IMR-90 (cell line): ENCODE measurements at regions not wholly inside any gene's neighbourhood (a gene's known extent, or its start where the extent isn't known, plus 50 kb on each side); places are given as distances from the start of the nearest gene placed in this dataset.

Source experiments
- ATAC-seq: fragments of 200-7000 bp; cut with Tn5 transposase; 2 replicates; pipeline ENCODE4 v1.9.1; 2020; ENCODE audit warnings: low read depth, mild to moderate bottlenecking, moderate library complexity
- BruUV-seq: library from RNA; stranded (reverse); fragments of 400-500 nt; replicated peaks from 2 replicates; lab custom pipeline; 2021; lab: Mats Ljungman, UMichigan
- CTCF ChIA-PET: fragments of 300-600 bp; formaldehyde crosslinking; extraction: SDS; loops from one replicate; lab custom pipeline; 2021; ENCODE audit warnings: antibody characterized with exemption; lab: Yijun Ruan, JAX
- POLR2A ChIA-PET: fragments of 300-600 bp; sonication (Branson Sonifier 250); formaldehyde crosslinking; loops from one replicate; lab custom pipeline; 2022; ENCODE audit warnings: antibody characterized with exemption; ENCODE audit not compliant: unreplicated experiment; lab: Charles Lee
- DNase-seq: peaks from one replicate; pipeline ENCODE4 v3.0.0; 2013
- H2AFZ ChIP-seq: replicated peaks from 2 replicates; pipeline ENCODE3; 2013; ENCODE audit warnings: low read length, mild to moderate bottlenecking; ENCODE audit not compliant: poor library complexity
- H2AK5ac ChIP-seq: 2 replicates; pipeline ENCODE4 v1.6.1; 2013; ENCODE audit warnings: low read depth, low read length, inconsistent platforms
- H2AK9ac ChIP-seq: replicated peaks from 2 replicates; pipeline ENCODE3; 2013; ENCODE audit warnings: mild to moderate bottlenecking, low read depth, low read length, moderate library complexity; ENCODE audit not compliant: poor library complexity
- H2BK120ac ChIP-seq: 2 replicates; pipeline ENCODE4 v1.6.1; 2013; ENCODE audit warnings: low read depth, low read length, inconsistent platforms
- H2BK15ac ChIP-seq: 3 replicates; pipeline ENCODE4 v1.6.1; 2013; ENCODE audit warnings: low read depth, low read length, inconsistent platforms
- H2BK20ac ChIP-seq: 2 replicates; pipeline ENCODE4 v1.6.1; 2013; ENCODE audit warnings: low read depth, mild to moderate bottlenecking, inconsistent platforms, low read length, moderate library complexity
- H2BK5ac ChIP-seq: 2 replicates; pipeline ENCODE4 v1.6.1; 2013; ENCODE audit warnings: mild to moderate bottlenecking, low read depth, low read length, inconsistent platforms; ENCODE audit not compliant: poor library complexity, severe bottlenecking
- H3K14ac ChIP-seq: replicated peaks from 2 replicates; pipeline ENCODE4 v1.6.1; 2013; ENCODE audit warnings: low read depth, low read length, inconsistent platforms
- H3K18ac ChIP-seq: 2 replicates; pipeline ENCODE4 v1.6.1; 2013; ENCODE audit warnings: low read depth, low read length, control low read depth
- H3K23ac ChIP-seq: 2 replicates; pipeline ENCODE4 v1.6.1; 2013; ENCODE audit warnings: low read depth, low read length, inconsistent platforms
- H3K27ac ChIP-seq: 2 replicates; pipeline ENCODE4 v1.5.1; 2013; ENCODE audit warnings: mild to moderate bottlenecking, control low read depth, low read length; ENCODE audit not compliant: insufficient read depth
- H3K27me3 ChIP-seq: 2 replicates; pipeline ENCODE4 v1.6.1; 2013; ENCODE audit warnings: low read length; ENCODE audit not compliant: control insufficient read depth, insufficient read depth
- H3K36me3 ChIP-seq: 2 replicates; pipeline ENCODE4 v1.6.1; 2013; ENCODE audit warnings: low read length, mixed read lengths; ENCODE audit not compliant: control insufficient read depth, insufficient read depth
- H3K4ac ChIP-seq: 2 replicates; pipeline ENCODE4 v1.6.1; 2013; ENCODE audit warnings: low read depth, low read length, inconsistent platforms
- H3K4me1 ChIP-seq: 2 replicates; pipeline ENCODE4 v1.6.1; 2013; ENCODE audit warnings: low read length, mixed read lengths; ENCODE audit not compliant: control insufficient read depth, insufficient read depth
- H3K4me2 ChIP-seq: 2 replicates; pipeline ENCODE4 v1.6.1; 2013; ENCODE audit warnings: low read depth, mild to moderate bottlenecking, control low read depth, low read length, moderate library complexity
- H3K4me3 ChIP-seq: 2 replicates; pipeline ENCODE4 v1.5.1; 2013; ENCODE audit warnings: low read depth, mild to moderate bottlenecking, control low read depth, low read length, moderate library complexity; ENCODE audit not compliant: insufficient read depth
- H3K56ac ChIP-seq: 2 replicates; pipeline ENCODE4 v1.6.1; 2013; ENCODE audit warnings: low read length, inconsistent platforms; ENCODE audit not compliant: insufficient read depth; ENCODE audit errors: extremely low read depth
- H3K79me1 ChIP-seq, 2 experiments: 2 replicates each; pipeline ENCODE4 v1.6.1; 2013; ENCODE audit warnings: low read length in 2 of 2, inconsistent platforms in 1 of 2, low read depth in 1 of 2
- H3K9ac ChIP-seq: 2 replicates; pipeline ENCODE4 v1.6.1; 2013; ENCODE audit warnings: low read depth, low read length, control low read depth
- H3K9me1 ChIP-seq: 2 replicates; pipeline ENCODE4 v1.6.1; 2013; ENCODE audit warnings: low read length, inconsistent platforms; ENCODE audit not compliant: insufficient read depth
- H3K9me3 ChIP-seq: 2 replicates; pipeline ENCODE4 v1.6.1; 2013; ENCODE audit warnings: low read length; ENCODE audit not compliant: control insufficient read depth, insufficient read depth
- H4K20me1 ChIP-seq: 2 replicates; pipeline ENCODE4 v1.6.1; 2013; ENCODE audit warnings: low read length, inconsistent platforms; ENCODE audit not compliant: insufficient read depth
- H4K5ac ChIP-seq: 2 replicates; pipeline ENCODE4 v1.6.1; 2013; ENCODE audit warnings: mild to moderate bottlenecking, low read depth, low read length, control low read depth
- H4K8ac ChIP-seq, 2 experiments: 2 replicates each; pipeline ENCODE4 v1.6.1; 2013; ENCODE audit warnings: low read depth in 2 of 2, low read length in 2 of 2, control low read depth in 1 of 2, inconsistent platforms in 1 of 2
- H4K91ac ChIP-seq: 2 replicates; pipeline ENCODE4 v1.6.1; 2013; ENCODE audit warnings: low read depth, low read length, inconsistent platforms; ENCODE audit not compliant: insufficient read depth
- MAFK ChIP-seq: IDR thresholded peaks from 2 replicates; pipeline ENCODE4 v1.6.1; 2012; ENCODE audit warnings: low read depth, low read length, improper control_type of control experiment
- RAD21 ChIP-seq: IDR thresholded peaks from 2 replicates; pipeline ENCODE4 v1.6.1; 2012; ENCODE audit warnings: low read length, improper control_type of control experiment
- WGBS, 2 experiments: methylation state at CpG; one replicate each; pipeline versions ENCODE4 v1.1.5 to v1.1.7; 2013; ENCODE audit warnings: missing lambda C conversion rate in 2 of 2; ENCODE audit not compliant: insufficient read length in 1 of 2; ENCODE audit errors: extremely low coverage in 2 of 2; 5-methylcytosine and 5-hydroxymethylcytosine counted together
- dilution Hi-C: fragments of 300-500 bp; cut with HindIII; formaldehyde crosslinking; loops from one replicate; pipeline ENCODE4 v1.14.3; 2018; ENCODE audit warnings: low sequenced_read_pairs; ENCODE audit not compliant: unreplicated experiment
- in situ Hi-C: fragments of 300-500 bp; cut with MboI; formaldehyde crosslinking; loops from 3 replicates; pipeline ENCODE4 v1.14.3; 2019; ENCODE audit warnings: low sequenced_read_pairs, inconsistent platforms, mixed read lengths
- intact Hi-C: fragments of 100-400 bp; cut with micrococcal nuclease; formaldehyde crosslinking; loops from 2 replicates; pipeline ENCODE4 v1.10.0; 2022

DNA sequence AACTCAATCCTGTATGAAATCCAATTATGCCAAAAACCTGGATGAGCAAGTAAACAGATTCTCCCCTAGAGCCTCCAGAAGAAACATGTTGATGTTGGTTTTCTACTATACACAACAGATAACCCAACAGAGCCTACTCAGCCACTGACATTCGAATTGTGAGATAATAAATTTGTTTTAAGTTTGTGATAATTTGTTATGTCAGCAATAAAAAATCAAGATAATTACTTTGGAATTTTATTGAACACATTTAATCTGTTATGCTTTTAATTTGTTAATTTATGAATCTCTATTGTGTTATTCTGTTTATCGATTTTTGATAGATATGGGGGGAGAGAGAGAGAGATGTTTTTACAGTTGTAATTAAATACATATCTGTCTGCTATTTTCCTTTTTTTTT is 1016.1 kb upstream of the PCDH7 start:
- Histone ChIP-seq H3K9me1 (peaks cover 5% of the 10 kb centered on the region; the same call in 1 of the 2 replicates), H2BK120ac (no peak overlapping the region), H3K36me3 (no peaks in the 10 kb centered on the region), H3K79me1 (no peaks in the 10 kb centered on the region), H3K56ac (no peak overlapping the region), H3K4me2 (no peak overlapping the region), H3K14ac (no peak overlapping the region), H2AK5ac (no peak overlapping the region), H4K91ac (no peak overlapping the region), H2BK15ac (no peak overlapping the region), H4K5ac (no peak overlapping the region), H3K4me3 (no peak overlapping the region), H2BK20ac (no peak overlapping the region), H2BK5ac (no peak overlapping the region), H3K27me3 (no peaks in the 10 kb centered on the region), H3K4me1 (peaks cover 3% of the 10 kb centered on the region), H4K20me1 (no peaks in the 10 kb centered on the region), H3K4ac (no peak overlapping the region), H3K27ac (no peak overlapping the region), H4K8ac (no peak overlapping the region), H2AK9ac (no peak overlapping the region), H3K9ac (no peak overlapping the region), H3K18ac (no peak overlapping the region), H2AFZ (no peak overlapping the region), H3K23ac (no peak overlapping the region), H3K9me3 (peaks cover 6% of the 10 kb centered on the region)
- intact Hi-C loops (no loop called here), in situ Hi-C loops (no loop called here), dilution Hi-C loops (no loop called here)
- TF ChIP-seq MAFK (peak; percentile 96), RAD21 (no peak)
- ChIA-PET POLR2A (no interaction called here), CTCF (no interaction called here)
- no TSS peak for BruUV-seq
- ATAC-seq = no peak
- 100% methylated on average over 1 of the region's 2 CpGs; no CpG with 5 or more reads in 1 of the 2 experiments for WGBS, 2 experiments
- no peak for DNase-seq
